B cell (primary cell): ENCODE measurements at regions not wholly inside any gene's neighbourhood (a gene's known extent, or its start where the extent isn't known, plus 50 kb on each side); places are given as distances from the start of the nearest gene placed in this dataset.
"Not testable (repeated sequence)": the region's sequence is repeated elsewhere in the genome, so short reads cannot be mapped to it uniquely, and the experiment has no call there.

Experiments
- CTCF ChIP-seq: fragments of 200-600 bp; IDR thresholded peaks from one replicate; pipeline ENCODE4 v1.8.0; 2022; ENCODE audit warnings: antibody characterized with exemption, mild to moderate bottlenecking
- EZH2 ChIP-seq: IDR thresholded peaks from 2 replicates; pipeline ENCODE4 v1.6.1; 2012; ENCODE audit warnings: borderline replicate concordance, low read depth, mild to moderate bottlenecking, moderate library complexity, low read length; ENCODE audit not compliant: insufficient read depth, poor library complexity, severe bottlenecking

- not testable (repeated sequence) for TF ChIP-seq CTCF, EZH2
Observed at GRCh38 chr16:86738322-86738721, 160.0 kb downstream of the FOXL1 start.
